HCT116 (cell line): ENCODE measurements at regions not wholly inside any gene's neighbourhood (a gene's known extent, or its start where the extent isn't known, plus 50 kb on each side); places are given as distances from the start of the nearest gene placed in this dataset.
A peak's percentile ranks its signal among the peaks of the same experiment; 100 is the strongest.

Experiments
- ATAC-seq: fragments of 200-7000 bp; cut with Tn5 transposase; 2 replicates; pipeline ENCODE4 v1.9.1; 2020; ENCODE audit warnings: mild to moderate bottlenecking, moderate library complexity
- BruUV-seq: library from RNA; stranded (reverse); fragments of 400-500 nt; replicated peaks from 2 replicates; lab custom pipeline; 2021; lab: Mats Ljungman, UMichigan
- CTCF ChIA-PET: fragments of 300-600 bp; sonication (Branson Sonifier 250); formaldehyde crosslinking; loops from one replicate; lab custom pipeline; 2021; ENCODE audit warnings: antibody characterized with exemption; lab: Charles Lee
- POLR2A ChIA-PET: fragments of 300-600, 350-600 bp; sonication (Branson Sonifier 250); formaldehyde crosslinking; loops from one replicate; lab custom pipeline; 2021; ENCODE audit warnings: antibody characterized with exemption; lab: Charles Lee
- RAD21 ChIA-PET, 2 experiments: fragments of 300-600 bp; sonication (Branson Sonifier 250); formaldehyde crosslinking; loops; one replicate each; lab custom pipeline; 2023; ENCODE audit warnings: low total read pairs in 2 of 2; ENCODE audit not compliant: uncharacterized antibody in 2 of 2, unreplicated experiment in 2 of 2, low non-redundant PET in 1 of 2; lab: Charles Lee
- DNase-seq: peaks from one replicate; pipeline ENCODE4 v3.0.0-alpha.2; 2010; ENCODE audit warnings: low read depth, low spot score
- H2AFZ ChIP-seq: fragments of 200-600 bp; shearing (Covaris generic), sonication (generic); 2 replicates; pipeline ENCODE4 v1.6.1; 2017; ENCODE audit warnings: low read depth, mixed run types, mixed read lengths, antibody characterized with exemption, low read length; ENCODE audit not compliant: poor library complexity, severe bottlenecking
- H3K27ac ChIP-seq: 2 replicates; pipeline ENCODE4 v1.5.1; 2012; ENCODE audit warnings: low read depth, low read length
- H3K27me3 ChIP-seq: fragments of 200-600 bp; sonication (generic); 2 replicates; pipeline ENCODE4 v1.6.1; 2016; ENCODE audit warnings: mixed run types, low read length, mixed read lengths; ENCODE audit not compliant: insufficient read depth
- H3K36me3 ChIP-seq, 2 experiments: fragments of 200-500 bp in 1 of 2; fragments of 200-600 bp in 1 of 2; sonication (Bioruptor generic) in 1 of 2; sonication (generic) in 1 of 2; 2 replicates each; pipeline versions ENCODE4 v1.5.1 to v1.6.1; 2014 to 2016; ENCODE audit warnings: low read length in 2 of 2, inconsistent platforms in 1 of 2, mixed read lengths in 1 of 2, mixed run types in 1 of 2; ENCODE audit not compliant: insufficient read depth in 2 of 2, control insufficient read depth in 1 of 2
- H3K4me1 ChIP-seq, 2 experiments: fragments of 200-600 bp in 1 of 2; sonication (generic) in 1 of 2; 2 replicates each; pipeline versions ENCODE4 v1.5.1 to v1.6.1; 2012 to 2017; ENCODE audit warnings: low read length in 2 of 2, inconsistent platforms in 1 of 2, mild to moderate bottlenecking in 1 of 2, mixed read lengths in 1 of 2, mixed run types in 1 of 2, moderate library complexity in 1 of 2; ENCODE audit not compliant: insufficient read depth in 2 of 2, control insufficient read depth in 1 of 2
- H3K4me2 ChIP-seq: fragments of 200-600 bp; sonication (generic); 2 replicates; pipeline ENCODE4 v1.6.1; 2017; ENCODE audit warnings: mixed run types, low read length, mixed read lengths
- H3K4me3 ChIP-seq, 2 experiments: fragments of 200-600 bp in 1 of 2; sonication (generic) in 1 of 2; replicated peaks in 1 of 2; 2 replicates each; pipeline ENCODE4 v1.5.1; 2011 to 2016; ENCODE audit warnings: low read length in 2 of 2, control low read depth in 1 of 2, low read depth in 1 of 2, mild to moderate bottlenecking in 1 of 2, mixed read lengths in 1 of 2, mixed run types in 1 of 2
- H3K79me2 ChIP-seq: fragments of 200-600 bp; sonication (generic); 2 replicates; pipeline ENCODE4 v1.6.1; 2017; ENCODE audit warnings: mild to moderate bottlenecking, mixed run types, low read length, moderate library complexity, mixed read lengths; ENCODE audit not compliant: insufficient read depth
- H3K9ac ChIP-seq: fragments of 200-600 bp; sonication (generic); 2 replicates; pipeline ENCODE4 v1.6.1; 2016; ENCODE audit warnings: low read length, mixed read lengths
- H3K9me2 ChIP-seq: fragments of 200-600 bp; sonication (generic), shearing (Covaris generic); 2 replicates; pipeline ENCODE4 v1.6.1; 2017; ENCODE audit warnings: mixed run types, mild to moderate bottlenecking, moderate library complexity; ENCODE audit not compliant: insufficient read depth
- H3K9me3 ChIP-seq, 2 experiments: fragments of 200-500 bp in 1 of 2; fragments of 200-600 bp in 1 of 2; sonication (Bioruptor generic) in 1 of 2; sonication (generic) in 1 of 2; 2 replicates each; pipeline ENCODE4 v1.6.1; 2014 to 2017; ENCODE audit warnings: low read length in 2 of 2, mixed read lengths in 2 of 2, inconsistent platforms in 1 of 2, low read depth in 1 of 2, mild to moderate bottlenecking in 1 of 2, mixed run types in 1 of 2, moderate library complexity in 1 of 2; ENCODE audit not compliant: control insufficient read depth in 1 of 2, insufficient read depth in 1 of 2
- H4K20me1 ChIP-seq: fragments of 200-600 bp; sonication (generic), shearing (Covaris generic); 2 replicates; pipeline ENCODE4 v1.6.1; 2017; ENCODE audit warnings: mixed run types, mild to moderate bottlenecking, moderate library complexity; ENCODE audit not compliant: insufficient read depth
- CBX3 ChIP-seq: IDR thresholded peaks from 2 replicates; pipeline ENCODE4 v1.6.1; 2012; ENCODE audit warnings: low read depth
- EGR1 ChIP-seq: IDR thresholded peaks from 2 replicates; pipeline ENCODE4 v1.6.1; 2012; ENCODE audit warnings: low read depth
- ELF1 ChIP-seq: IDR thresholded peaks from 2 replicates; pipeline ENCODE4 v1.6.1; 2012; ENCODE audit warnings: low read depth, borderline replicate concordance
- EZH2 ChIP-seq: fragments of 200-600 bp; sonication (generic); IDR thresholded peaks from 2 replicates; pipeline ENCODE4 v1.6.1; 2017; ENCODE audit warnings: antibody characterized with exemption, mixed run types
- EZH2phosphoT487 ChIP-seq: fragments of 200-600 bp; IDR thresholded peaks from 2 replicates; pipeline ENCODE4 v1.6.1; 2018; ENCODE audit warnings: antibody characterized with exemption, borderline replicate concordance
- JUND ChIP-seq: IDR thresholded peaks from 2 replicates; pipeline ENCODE4 v1.6.1; 2012
- POLR2A ChIP-seq: IDR thresholded peaks from 2 replicates; pipeline ENCODE4 v1.7.0; 2011; ENCODE audit warnings: borderline replicate concordance; ENCODE audit not compliant: insufficient read depth, insufficient read length; ENCODE audit errors: extremely low read depth
- RAD21 ChIP-seq: IDR thresholded peaks from 2 replicates; pipeline ENCODE4 v1.6.1; 2012; ENCODE audit warnings: low read depth, mild to moderate bottlenecking
- SIN3A ChIP-seq: IDR thresholded peaks from 2 replicates; pipeline ENCODE4 v1.6.1; 2012; ENCODE audit warnings: low read depth
- SP1 ChIP-seq: IDR thresholded peaks from 2 replicates; pipeline ENCODE4 v1.6.1; 2012; ENCODE audit warnings: low read depth
- SRF ChIP-seq: IDR thresholded peaks from 2 replicates; pipeline ENCODE4 v1.6.1; 2012; ENCODE audit warnings: low read depth
- TCF7L2 ChIP-seq: IDR thresholded peaks from 2 replicates; pipeline ENCODE4 v1.7.0; 2011; ENCODE audit warnings: borderline replicate concordance, inconsistent platforms; ENCODE audit not compliant: insufficient read depth, insufficient read length; ENCODE audit errors: extremely low read depth
- YY1 ChIP-seq: IDR thresholded peaks from 2 replicates; pipeline ENCODE4 v1.6.1; 2011; ENCODE audit warnings: low read length, low read depth, moderate library complexity, mild to moderate bottlenecking; ENCODE audit not compliant: insufficient replicate concordance; ENCODE audit errors: extremely low read depth
- ZNF274 ChIP-seq: fragments of 200-500 bp; sonication (Bioruptor generic); IDR thresholded peaks from 2 replicates; pipeline ENCODE4 v1.6.1; 2014; ENCODE audit warnings: mild to moderate bottlenecking, low read depth, low read length, inconsistent platforms
- intact Hi-C: fragments of 100-400 bp; cut with micrococcal nuclease; formaldehyde crosslinking; loops from 2 replicates; pipeline ENCODE4 v1.10.0; 2022
- TF ChIP-seq, protein P1 (sequence below), 3 experiments: fragments of 200-600 bp in 1 of 3; sonication (generic) in 1 of 3; IDR thresholded peaks in 2 of 3; conservative IDR thresholded peaks in 1 of 3; 2 replicates each; pipeline ENCODE4 v1.5.1; 2012 to 2017; ENCODE audit warnings: low read depth in 2 of 3, low read length in 2 of 3, antibody characterized with exemption in 1 of 3, borderline replicate concordance in 1 of 3, control low read depth in 1 of 3, mild to moderate bottlenecking in 1 of 3, mixed read lengths in 1 of 3, mixed run types in 1 of 3, moderate library complexity in 1 of 3; ENCODE audit not compliant: insufficient read depth in 1 of 3
- TF ChIP-seq, protein P2 (sequence below): IDR thresholded peaks from 2 replicates; pipeline ENCODE4 v1.6.1; 2012
- TF ChIP-seq, protein P3 (sequence below): IDR thresholded peaks from 2 replicates; pipeline ENCODE4 v1.6.1; 2011; ENCODE audit warnings: mild to moderate bottlenecking, low read length, moderate library complexity; ENCODE audit not compliant: insufficient replicate concordance; ENCODE audit errors: extremely low read depth
- TF ChIP-seq, protein P4 (sequence below): IDR thresholded peaks from 2 replicates; pipeline ENCODE4 v1.6.1; 2012; ENCODE audit warnings: low read depth

DNA sequence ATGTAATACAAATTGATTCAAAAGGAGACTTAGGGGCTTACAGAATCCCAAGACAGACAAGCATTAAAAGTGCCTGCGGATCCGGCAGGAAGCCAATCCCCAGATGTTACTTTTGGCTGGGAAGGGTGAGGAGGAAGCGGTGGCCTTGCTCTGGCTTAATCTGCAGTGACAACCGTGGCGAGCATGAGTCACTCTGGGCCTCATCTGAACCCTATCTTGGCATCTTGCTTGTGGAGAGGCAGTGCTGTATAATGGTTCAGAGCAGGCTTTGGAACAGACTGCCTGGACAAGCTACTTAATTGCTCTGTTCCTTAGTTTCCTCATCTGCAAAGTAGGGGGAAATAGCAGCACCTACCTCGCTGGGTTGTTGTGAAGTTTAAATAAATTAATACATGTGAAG lies 74.1 kb downstream of the XCL2 start (continued):
- TF ChIP-seq, protein P1, sequence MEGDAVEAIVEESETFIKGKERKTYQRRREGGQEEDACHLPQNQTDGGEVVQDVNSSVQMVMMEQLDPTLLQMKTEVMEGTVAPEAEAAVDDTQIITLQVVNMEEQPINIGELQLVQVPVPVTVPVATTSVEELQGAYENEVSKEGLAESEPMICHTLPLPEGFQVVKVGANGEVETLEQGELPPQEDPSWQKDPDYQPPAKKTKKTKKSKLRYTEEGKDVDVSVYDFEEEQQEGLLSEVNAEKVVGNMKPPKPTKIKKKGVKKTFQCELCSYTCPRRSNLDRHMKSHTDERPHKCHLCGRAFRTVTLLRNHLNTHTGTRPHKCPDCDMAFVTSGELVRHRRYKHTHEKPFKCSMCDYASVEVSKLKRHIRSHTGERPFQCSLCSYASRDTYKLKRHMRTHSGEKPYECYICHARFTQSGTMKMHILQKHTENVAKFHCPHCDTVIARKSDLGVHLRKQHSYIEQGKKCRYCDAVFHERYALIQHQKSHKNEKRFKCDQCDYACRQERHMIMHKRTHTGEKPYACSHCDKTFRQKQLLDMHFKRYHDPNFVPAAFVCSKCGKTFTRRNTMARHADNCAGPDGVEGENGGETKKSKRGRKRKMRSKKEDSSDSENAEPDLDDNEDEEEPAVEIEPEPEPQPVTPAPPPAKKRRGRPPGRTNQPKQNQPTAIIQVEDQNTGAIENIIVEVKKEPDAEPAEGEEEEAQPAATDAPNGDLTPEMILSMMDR (IDR thresholded peaks at IDR 0.05 in 2 of 3, conservative IDR thresholded peaks at IDR 0.05 in 1 of 3; ENCODE audit: borderline replicate concordance in 1 of 3, insufficient read depth in 1 of 3, low read depth in 2 of 3, low read length in 2 of 3): no peak
- TF ChIP-seq SRF: 0 out of 2 replicates have a peak, but pooled peaks have one; percentile 5
- TF ChIP-seq SP1: peak; percentile 61
- TF ChIP-seq EZH2phosphoT487: no peak
- TF ChIP-seq, protein P2, sequence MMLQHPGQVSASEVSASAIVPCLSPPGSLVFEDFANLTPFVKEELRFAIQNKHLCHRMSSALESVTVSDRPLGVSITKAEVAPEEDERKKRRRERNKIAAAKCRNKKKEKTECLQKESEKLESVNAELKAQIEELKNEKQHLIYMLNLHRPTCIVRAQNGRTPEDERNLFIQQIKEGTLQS: no peak; the same call in 1 of the 2 replicates
- TF ChIP-seq CBX3: peak; percentile 88
- peak; percentile 51; the same call in 1 of the 2 replicates for TF ChIP-seq SIN3A
- TF ChIP-seq TCF7L2: no peak
- no peak for TF ChIP-seq YY1
- no peak for TF ChIP-seq ZNF274
- peak; percentile 79 for TF ChIP-seq JUND
- TF ChIP-seq ELF1: no peak
- TF ChIP-seq EGR1: no peak
- TF ChIP-seq RAD21: 0 out of 2 replicates have a peak, but pooled peaks have one; percentile 4

DNA sequence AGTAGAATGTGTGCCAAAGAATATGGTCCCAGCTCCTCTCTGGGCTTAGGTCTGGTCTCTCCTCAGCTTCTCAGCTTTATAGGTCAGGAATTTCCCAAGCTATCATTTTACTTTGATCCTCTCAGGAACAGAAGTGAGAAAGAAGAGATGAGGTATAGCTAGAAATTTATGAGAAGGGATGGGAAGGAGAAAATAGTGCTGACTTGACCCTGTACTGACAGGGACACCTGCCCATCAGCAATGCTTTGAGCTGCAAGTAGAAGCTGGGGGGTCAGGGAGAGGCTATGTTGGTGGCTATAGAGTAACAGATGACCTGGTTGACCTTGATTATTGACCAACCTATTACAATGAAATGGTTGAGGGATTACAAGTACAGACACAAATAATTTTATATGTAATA lies 75.0 kb downstream of the XCL2 start:
- ChIA-PET CTCF (interaction anchor here (1.7 kb wide), 1 partner anchor 29 kb away, joined by 5 read pairs; no protein-coding TSS in a partner anchor), POLR2A (no interaction called here), RAD21 (no interaction called here)
- no peak overlapping the region for H2AFZ ChIP-seq
- H3K4me2 ChIP-seq: no peak overlapping the region
- ATAC-seq (no peak), DNase-seq (no peak)
- no peaks in the 10 kb centered on the region for H3K79me2 ChIP-seq
- no peaks in the 10 kb centered on the region for H4K20me1 ChIP-seq
- no TSS peak for BruUV-seq
- no peaks in the 10 kb centered on the region for H3K27me3 ChIP-seq
- no peaks in the 10 kb centered on the region for H3K9me3 ChIP-seq
- no peak overlapping the region for H3K9ac ChIP-seq
- no peak overlapping the region for H3K27ac ChIP-seq
- no peaks in the 10 kb centered on the region for H3K36me3 ChIP-seq
- peaks cover 20 to 41% of the 10 kb centered on the region in 2 experiments for H3K4me1 ChIP-seq
- H3K4me3 ChIP-seq: no peak overlapping the region
- intact Hi-C loops: no loop called here
- H3K9me2 ChIP-seq: no peaks in the 10 kb centered on the region
- TF ChIP-seq, protein P3, sequence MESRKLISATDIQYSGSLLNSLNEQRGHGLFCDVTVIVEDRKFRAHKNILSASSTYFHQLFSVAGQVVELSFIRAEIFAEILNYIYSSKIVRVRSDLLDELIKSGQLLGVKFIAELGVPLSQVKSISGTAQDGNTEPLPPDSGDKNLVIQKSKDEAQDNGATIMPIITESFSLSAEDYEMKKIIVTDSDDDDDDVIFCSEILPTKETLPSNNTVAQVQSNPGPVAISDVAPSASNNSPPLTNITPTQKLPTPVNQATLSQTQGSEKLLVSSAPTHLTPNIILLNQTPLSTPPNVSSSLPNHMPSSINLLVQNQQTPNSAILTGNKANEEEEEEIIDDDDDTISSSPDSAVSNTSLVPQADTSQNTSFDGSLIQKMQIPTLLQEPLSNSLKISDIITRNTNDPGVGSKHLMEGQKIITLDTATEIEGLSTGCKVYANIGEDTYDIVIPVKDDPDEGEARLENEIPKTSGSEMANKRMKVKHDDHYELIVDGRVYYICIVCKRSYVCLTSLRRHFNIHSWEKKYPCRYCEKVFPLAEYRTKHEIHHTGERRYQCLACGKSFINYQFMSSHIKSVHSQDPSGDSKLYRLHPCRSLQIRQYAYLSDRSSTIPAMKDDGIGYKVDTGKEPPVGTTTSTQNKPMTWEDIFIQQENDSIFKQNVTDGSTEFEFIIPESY: no peak
- no peak for TF ChIP-seq EGR1
- no peak for TF ChIP-seq SIN3A
- no peak for TF ChIP-seq RAD21
- TF ChIP-seq YY1: no peak
- no peak for TF ChIP-seq POLR2A
- TF ChIP-seq SRF: no peak
- no peak for TF ChIP-seq CBX3
- TF ChIP-seq EZH2phosphoT487: no peak
- no peak for TF ChIP-seq EZH2
- TF ChIP-seq, protein P4, sequence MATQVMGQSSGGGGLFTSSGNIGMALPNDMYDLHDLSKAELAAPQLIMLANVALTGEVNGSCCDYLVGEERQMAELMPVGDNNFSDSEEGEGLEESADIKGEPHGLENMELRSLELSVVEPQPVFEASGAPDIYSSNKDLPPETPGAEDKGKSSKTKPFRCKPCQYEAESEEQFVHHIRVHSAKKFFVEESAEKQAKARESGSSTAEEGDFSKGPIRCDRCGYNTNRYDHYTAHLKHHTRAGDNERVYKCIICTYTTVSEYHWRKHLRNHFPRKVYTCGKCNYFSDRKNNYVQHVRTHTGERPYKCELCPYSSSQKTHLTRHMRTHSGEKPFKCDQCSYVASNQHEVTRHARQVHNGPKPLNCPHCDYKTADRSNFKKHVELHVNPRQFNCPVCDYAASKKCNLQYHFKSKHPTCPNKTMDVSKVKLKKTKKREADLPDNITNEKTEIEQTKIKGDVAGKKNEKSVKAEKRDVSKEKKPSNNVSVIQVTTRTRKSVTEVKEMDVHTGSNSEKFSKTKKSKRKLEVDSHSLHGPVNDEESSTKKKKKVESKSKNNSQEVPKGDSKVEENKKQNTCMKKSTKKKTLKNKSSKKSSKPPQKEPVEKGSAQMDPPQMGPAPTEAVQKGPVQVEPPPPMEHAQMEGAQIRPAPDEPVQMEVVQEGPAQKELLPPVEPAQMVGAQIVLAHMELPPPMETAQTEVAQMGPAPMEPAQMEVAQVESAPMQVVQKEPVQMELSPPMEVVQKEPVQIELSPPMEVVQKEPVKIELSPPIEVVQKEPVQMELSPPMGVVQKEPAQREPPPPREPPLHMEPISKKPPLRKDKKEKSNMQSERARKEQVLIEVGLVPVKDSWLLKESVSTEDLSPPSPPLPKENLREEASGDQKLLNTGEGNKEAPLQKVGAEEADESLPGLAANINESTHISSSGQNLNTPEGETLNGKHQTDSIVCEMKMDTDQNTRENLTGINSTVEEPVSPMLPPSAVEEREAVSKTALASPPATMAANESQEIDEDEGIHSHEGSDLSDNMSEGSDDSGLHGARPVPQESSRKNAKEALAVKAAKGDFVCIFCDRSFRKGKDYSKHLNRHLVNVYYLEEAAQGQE: no peak
